GM19025 (cell line): ENCODE measurements at regions not wholly inside any gene's neighbourhood (a gene's known extent, or its start where the extent isn't known, plus 50 kb on each side); places are given as distances from the start of the nearest gene placed in this dataset.
A peak's percentile ranks its signal among the peaks of the same experiment; 100 is the strongest.
"Not testable (repeated sequence)": the region's sequence is repeated elsewhere in the genome, so short reads cannot be mapped to it uniquely, and the experiment has no call there.

Experiments
- ATAC-seq: cut with Tn5 transposase; IDR thresholded peaks from one replicate; pipeline ENCODE4 v1.9.1; 2021; ENCODE audit warnings: mild to moderate bottlenecking, low read depth, moderate library complexity; ENCODE audit not compliant: unreplicated experiment

GRCh38 chr3:144429719-144430121, 458.1 kb downstream of the DIPK2A start:
- peak; percentile 56 for ATAC-seq

DNA sequence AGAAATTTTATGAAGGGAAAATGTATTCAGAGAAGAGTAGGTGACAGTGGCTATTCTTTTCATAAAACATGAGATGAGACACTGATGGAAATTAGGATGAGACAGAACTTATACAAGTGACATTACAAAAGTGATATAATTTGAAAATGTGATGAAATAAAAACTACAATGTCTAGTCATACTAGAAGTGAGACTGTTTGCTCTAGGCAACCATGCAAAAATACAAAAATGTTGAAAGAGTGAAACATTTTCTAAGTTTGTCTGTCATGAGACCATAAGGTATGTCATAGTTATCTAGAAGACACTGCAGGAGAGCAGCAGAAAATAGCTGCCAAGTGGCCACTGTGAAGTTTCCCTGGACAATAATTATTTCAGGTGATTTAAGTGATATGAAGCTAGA, 459.5 kb downstream of the DIPK2A start:
- ATAC-seq: no peak

- no peak for ATAC-seq
Observed at GRCh38 chr3:144433006-144433405, 461.4 kb downstream of the DIPK2A start.

GRCh38 chr3:144437989-144438388, 466.4 kb downstream of the DIPK2A start:
- ATAC-seq: peak; percentile 71

GRCh38 chr3:144444061-144444460, 472.4 kb downstream of the DIPK2A start:
- no peak for ATAC-seq

- no peak for ATAC-seq
Observed at GRCh38 chr3:144444546-144444945, 472.9 kb downstream of the DIPK2A start.

DNA sequence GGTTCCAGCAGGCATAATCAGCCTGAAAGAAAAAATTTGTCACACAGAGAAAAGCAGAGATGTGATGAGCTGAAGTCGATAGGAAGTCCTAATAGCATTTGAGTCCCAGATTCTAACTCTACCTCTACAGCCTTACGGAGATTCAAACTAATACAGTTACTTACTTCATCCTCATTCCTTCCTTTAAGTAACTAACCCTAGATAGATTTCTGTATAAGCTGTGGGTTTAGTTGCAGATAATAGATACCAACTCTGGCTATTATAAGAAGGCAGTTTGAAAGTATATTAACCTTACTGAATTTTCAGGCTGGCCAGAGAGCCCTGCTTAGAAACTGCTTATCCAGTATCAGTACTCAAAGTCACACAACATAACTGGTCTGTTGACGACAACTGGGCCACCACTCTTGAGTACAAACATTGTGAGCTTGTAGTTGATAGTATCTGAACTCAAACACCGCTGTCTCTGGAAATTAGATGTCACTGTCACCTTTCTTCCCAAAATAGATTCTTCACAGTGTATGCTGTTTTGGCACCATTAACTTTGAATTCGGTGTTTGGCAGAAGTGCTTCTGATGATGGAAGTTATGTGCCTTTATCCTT, 484.3 kb downstream of the DIPK2A start:
- no peak for ATAC-seq

GRCh38 chr3:144457758-144458157, 486.1 kb downstream of the DIPK2A start:
- ATAC-seq: no peak

- ATAC-seq: no peak
Observed at GRCh38 chr3:144458283-144458682, 486.7 kb downstream of the DIPK2A start.

- ATAC-seq: no peak
Observed at GRCh38 chr3:144462337-144462736, 490.7 kb downstream of the DIPK2A start.

- ATAC-seq: no peak
Observed at GRCh38 chr3:144463911-144464310, 492.3 kb downstream of the DIPK2A start.

DNA sequence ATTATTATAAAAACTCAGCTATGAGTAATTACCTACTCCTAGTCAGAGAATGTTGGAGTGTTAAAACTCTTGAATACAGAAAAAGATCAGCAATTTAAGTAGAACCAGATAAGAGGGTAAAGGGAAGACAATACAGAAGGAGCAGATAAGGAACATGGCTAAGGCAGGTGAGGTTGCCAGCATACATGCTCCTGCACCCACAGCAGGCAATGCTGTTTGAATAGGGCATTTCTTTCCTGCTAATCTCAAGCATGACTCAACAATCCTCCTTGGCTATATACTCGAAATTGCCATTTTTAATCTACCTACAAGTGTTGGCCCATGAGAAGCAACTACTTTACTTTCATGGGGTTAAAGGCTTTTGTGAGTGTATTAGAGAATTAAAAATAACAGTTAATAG, 494.5 kb downstream of the DIPK2A start:
- no peak for ATAC-seq

GRCh38 chr3:144466540-144466939, 494.9 kb downstream of the DIPK2A start:
- no peak for ATAC-seq

DNA sequence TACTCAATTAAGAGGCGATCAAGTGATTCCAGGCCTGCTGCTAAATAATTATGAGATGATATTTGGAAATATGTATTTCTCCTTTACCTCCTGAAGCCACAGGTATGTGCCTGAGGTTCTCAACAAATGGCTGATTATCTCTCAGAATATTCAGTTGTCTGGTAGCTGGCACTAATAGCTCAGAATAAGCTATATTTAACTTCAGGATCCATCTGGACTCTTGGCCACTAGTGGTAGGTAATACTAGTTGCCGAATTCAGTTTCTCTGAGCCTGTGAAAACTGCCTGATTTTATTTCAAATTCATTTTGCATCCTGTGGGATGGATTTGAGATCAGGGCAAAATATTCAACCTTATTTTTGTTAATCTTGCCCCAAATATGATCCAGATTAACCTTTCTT, 499.0 kb downstream of the DIPK2A start:
- ATAC-seq: no peak

DNA sequence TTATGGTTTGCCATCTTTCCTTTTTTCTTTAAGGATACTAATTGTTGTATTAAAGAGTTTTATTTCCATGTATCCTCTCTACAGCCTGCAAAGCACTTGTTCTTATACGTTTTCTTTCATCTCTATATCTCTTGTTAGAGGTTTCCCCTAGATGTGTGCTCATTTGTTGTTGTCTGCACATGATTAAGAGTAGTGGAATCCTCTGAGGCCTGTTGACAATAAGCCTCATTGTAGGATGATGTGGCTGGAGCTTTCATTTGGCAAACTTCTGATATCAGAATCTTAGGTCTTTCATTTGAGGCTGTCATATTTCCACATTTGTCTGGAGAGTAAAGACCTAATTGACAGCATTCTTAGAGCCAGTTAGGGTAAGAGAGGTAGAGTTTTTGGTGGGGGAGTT, 506.0 kb downstream of the DIPK2A start:
- no peak for ATAC-seq

- no peak for ATAC-seq
Observed at GRCh38 chr3:144480416-144480919, 508.8 kb downstream of the DIPK2A start.

- no peak for ATAC-seq
Observed at GRCh38 chr3:144482876-144483275, 511.3 kb downstream of the DIPK2A start.

GRCh38 chr3:144487011-144487410, 515.4 kb downstream of the DIPK2A start:
- no peak for ATAC-seq

DNA sequence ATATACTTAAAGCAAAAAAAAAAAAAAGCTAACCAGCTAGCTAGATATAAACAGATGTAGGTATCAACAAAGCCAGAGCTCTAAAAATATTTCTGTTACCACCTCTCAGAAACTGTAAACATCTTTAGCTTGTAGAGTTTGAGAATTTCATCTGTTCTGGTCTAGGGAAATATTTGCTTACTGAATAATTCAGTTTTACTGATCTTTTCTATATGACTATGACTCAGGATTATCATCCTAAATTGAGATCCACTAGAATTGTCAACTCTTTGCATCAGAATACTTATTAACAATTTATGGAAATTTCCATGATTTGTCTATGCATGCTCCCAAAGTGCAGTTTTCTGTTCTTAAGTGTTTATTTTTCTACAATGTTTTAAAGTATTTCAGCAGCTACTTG, 517.3 kb downstream of the DIPK2A start:
- ATAC-seq: no peak

- ATAC-seq: no peak
Observed at GRCh38 chr3:144491333-144491732, 519.7 kb downstream of the DIPK2A start.

GRCh38 chr3:144494651-144495050, 523.0 kb downstream of the DIPK2A start:
- ATAC-seq: not testable (repeated sequence)

GRCh38 chr3:144496141-144496835, 524.7 kb downstream of the DIPK2A start:
- no peak for ATAC-seq
